Large intestine (tissue), 3 donors: ENCODE measurements at regions not wholly inside any gene's neighbourhood (a gene's known extent, or its start where the extent isn't known, plus 50 kb on each side); places are given as distances from the start of the nearest gene placed in this dataset.
"Not testable (repeated sequence)": the region's sequence is repeated elsewhere in the genome, so short reads cannot be mapped to it uniquely, and the experiment has no call there.

Experiments used
- DNase-seq, 2 donors: peaks; one replicate each; pipeline versions ENCODE4 v3.0.0 to v3.0.0-alpha.2; 2013
- H3K27ac ChIP-seq: one replicate; pipeline ENCODE4 v1.5.1; 2013; ENCODE audit warnings: low read length
- H3K27me3 ChIP-seq: 2 replicates; pipeline ENCODE4 v1.6.1; 2013; ENCODE audit warnings: low read length; ENCODE audit not compliant: control insufficient read depth, insufficient read depth
- H3K36me3 ChIP-seq: 2 replicates; pipeline ENCODE4 v1.6.1; 2013; ENCODE audit warnings: low read length; ENCODE audit not compliant: control insufficient read depth, insufficient read depth
- H3K4me1 ChIP-seq: one replicate; pipeline ENCODE4 v1.6.1; 2013; ENCODE audit warnings: low read length; ENCODE audit not compliant: control insufficient read depth, insufficient read depth
- H3K4me3 ChIP-seq: one replicate; pipeline ENCODE4 v1.5.1; 2013; ENCODE audit warnings: low read length
- H3K9me3 ChIP-seq: one replicate; pipeline ENCODE4 v1.6.1; 2013; ENCODE audit warnings: mild to moderate bottlenecking, low read depth, low read length, moderate library complexity; ENCODE audit not compliant: control insufficient read depth
- WGBS: methylation state at CpG from one replicate; pipeline ENCODE4 v1.1.5; 2013; ENCODE audit warnings: low lambda C conversion rate; ENCODE audit not compliant: insufficient coverage; 5-methylcytosine and 5-hydroxymethylcytosine counted together

DNA sequence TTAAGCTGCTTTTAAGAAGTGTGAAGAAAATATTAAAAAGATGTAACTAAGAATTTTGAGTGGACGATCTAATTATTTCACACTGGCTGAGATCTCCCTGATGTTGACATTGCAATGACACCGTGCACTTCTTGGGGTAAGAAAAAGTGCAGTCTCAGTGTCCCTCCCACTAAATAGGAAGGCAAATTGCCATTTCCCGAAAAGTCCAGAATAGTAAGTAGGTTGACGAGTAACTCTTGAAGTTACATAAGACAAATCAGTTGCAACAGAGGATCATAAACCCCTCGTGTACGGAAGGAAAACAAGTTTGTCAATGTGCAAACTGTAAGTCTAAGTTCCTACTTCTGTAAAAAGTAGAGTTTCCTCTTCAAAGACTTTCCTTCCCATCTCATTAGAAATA, 336.2 kb downstream of the CACNA1B start:
- H3K4me1 ChIP-seq, H3K4me3 ChIP-seq, H3K27ac ChIP-seq, H3K27me3 ChIP-seq, H3K9me3 ChIP-seq, DNase-seq, H3K36me3 ChIP-seq: not testable (repeated sequence)
- WGBS = no CpG with 5 or more reads among the region's 6 CpGs

DNA sequence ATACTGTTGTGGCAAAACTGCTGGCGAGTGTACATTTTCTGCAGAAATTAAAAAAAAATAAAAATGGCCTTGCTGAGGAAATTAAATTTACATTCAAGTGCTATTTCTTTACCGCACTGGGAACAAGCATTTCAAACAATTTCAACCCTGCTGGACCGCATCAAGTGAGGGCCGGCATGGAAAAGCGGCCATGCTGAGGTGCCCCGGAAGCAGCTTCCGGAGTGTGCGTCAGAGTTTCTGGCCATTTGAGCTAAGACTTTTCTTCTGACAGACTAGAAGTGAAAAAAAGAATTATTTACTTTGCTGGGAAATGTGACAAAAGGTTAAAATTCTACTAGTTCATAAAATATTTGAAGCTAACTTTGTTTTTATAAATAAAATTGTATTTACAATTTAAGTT, 337.0 kb downstream of the CACNA1B start:
- not testable (repeated sequence) for H3K4me3 ChIP-seq, H3K27ac ChIP-seq, H3K36me3 ChIP-seq, DNase-seq, H3K27me3 ChIP-seq, H3K9me3 ChIP-seq, H3K4me1 ChIP-seq
- no CpG with 5 or more reads among the region's 8 CpGs for WGBS

DNA sequence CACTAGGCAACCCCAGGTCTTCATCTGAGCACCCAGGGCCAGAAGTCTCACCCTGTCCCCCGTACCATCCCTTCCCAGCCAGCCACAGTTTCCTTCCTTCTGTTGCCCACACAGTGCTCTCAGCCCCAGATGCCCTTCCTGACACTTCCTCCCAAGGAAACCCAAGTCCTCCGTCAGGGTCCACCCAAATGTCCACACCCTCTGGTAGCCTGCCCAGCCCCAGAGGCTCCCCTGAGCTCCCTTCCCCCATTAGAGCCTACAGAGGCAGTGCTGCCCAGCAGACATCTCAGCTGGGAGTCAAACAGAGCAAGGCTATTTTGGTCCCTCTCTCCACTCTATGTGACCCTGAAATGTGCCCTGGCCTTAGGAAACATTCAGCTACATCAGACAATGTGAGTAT, 338.0 kb downstream of the CACNA1B start:
- DNase-seq, H3K4me3 ChIP-seq, H3K9me3 ChIP-seq, H3K27ac ChIP-seq, H3K27me3 ChIP-seq, H3K4me1 ChIP-seq, H3K36me3 ChIP-seq: not testable (repeated sequence)
- no CpG with 5 or more reads among the region's 2 CpGs for WGBS

DNA sequence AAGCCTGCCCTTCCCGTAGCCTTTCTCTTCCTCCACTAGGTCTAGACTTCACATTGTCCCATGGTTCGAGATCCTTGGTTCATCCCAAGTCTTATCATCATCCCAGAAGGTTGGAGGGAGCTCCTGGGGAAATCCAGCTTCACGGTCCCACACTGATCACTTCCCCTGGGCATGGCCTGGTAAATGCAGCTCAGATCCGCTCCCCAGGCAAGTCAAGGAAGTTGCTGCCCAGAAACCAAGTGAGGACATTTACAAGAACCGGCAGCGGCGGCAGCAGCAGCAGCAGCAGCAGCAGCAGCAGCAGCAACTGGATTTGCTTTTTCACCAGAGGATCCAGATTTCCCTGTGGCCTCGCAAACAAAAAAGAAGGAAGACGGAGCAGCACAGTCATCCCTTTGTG, 339.2 kb downstream of the CACNA1B start:
- WGBS = no CpG with 5 or more reads among the region's 9 CpGs
- not testable (repeated sequence) for DNase-seq, H3K4me3 ChIP-seq

DNA sequence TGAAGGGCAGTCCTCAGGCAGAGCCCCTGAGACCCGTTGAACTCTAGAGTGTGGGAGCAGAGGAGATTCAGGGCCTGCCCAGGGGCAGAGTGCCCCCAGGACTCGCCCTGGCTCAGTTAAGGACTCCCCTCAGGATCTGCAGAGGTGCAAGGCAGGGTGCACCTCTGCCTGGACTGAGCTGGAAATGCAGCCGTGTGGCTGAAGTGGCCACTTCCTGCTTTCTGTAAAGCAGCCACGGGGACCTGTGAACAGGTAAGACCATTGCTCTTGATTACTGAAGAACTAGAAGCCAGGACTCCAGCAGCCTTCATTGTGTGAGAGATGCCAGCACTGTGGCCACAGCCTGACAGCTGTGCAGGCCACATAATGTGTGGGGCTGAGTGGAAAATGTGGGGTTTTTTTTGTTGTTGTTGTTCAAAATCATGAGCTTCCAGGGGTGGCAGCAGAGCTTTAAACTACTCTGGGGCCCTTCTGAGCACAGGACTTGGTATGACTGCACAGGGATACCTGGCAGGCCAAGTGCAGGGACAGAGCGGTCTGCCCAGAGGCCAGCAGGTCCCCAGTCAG, 339.8 kb downstream of the CACNA1B start:
- DNase-seq, H3K4me1 ChIP-seq, H3K27ac ChIP-seq, H3K36me3 ChIP-seq, H3K27me3 ChIP-seq, H3K9me3 ChIP-seq, H3K4me3 ChIP-seq: not testable (repeated sequence)
- no CpG with 5 or more reads among the region's 5 CpGs for WGBS

More for the DNA sequence above, 339.2 kb downstream of the CACNA1B start:
- not testable (repeated sequence) for H3K9me3 ChIP-seq, H3K27ac ChIP-seq, H3K36me3 ChIP-seq, H3K27me3 ChIP-seq, H3K4me1 ChIP-seq

DNA sequence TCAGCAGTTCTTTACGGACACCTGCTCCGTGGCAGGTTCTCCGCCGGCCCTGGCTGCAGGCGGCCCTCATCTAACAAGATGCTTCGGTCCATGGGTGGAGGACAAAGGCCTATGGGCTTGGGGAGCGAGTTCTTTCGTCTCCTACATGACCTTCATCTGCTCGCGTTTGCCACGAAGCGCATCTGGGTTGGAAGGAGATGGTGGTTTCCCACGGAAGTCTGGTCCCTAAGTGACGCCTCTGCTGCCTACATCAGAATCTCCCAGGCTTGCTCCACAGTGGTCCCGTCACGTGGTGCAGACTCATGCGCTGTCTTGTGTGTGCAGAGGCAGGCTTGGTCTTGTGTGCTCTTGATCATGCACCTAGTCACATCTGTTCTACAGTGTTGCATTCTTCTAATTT, 341.7 kb downstream of the CACNA1B start:
- H3K4me3 ChIP-seq, H3K27me3 ChIP-seq, H3K9me3 ChIP-seq, H3K36me3 ChIP-seq, H3K27ac ChIP-seq, H3K4me1 ChIP-seq, DNase-seq: not testable (repeated sequence)
- WGBS = no CpG with 5 or more reads among the region's 17 CpGs

DNA sequence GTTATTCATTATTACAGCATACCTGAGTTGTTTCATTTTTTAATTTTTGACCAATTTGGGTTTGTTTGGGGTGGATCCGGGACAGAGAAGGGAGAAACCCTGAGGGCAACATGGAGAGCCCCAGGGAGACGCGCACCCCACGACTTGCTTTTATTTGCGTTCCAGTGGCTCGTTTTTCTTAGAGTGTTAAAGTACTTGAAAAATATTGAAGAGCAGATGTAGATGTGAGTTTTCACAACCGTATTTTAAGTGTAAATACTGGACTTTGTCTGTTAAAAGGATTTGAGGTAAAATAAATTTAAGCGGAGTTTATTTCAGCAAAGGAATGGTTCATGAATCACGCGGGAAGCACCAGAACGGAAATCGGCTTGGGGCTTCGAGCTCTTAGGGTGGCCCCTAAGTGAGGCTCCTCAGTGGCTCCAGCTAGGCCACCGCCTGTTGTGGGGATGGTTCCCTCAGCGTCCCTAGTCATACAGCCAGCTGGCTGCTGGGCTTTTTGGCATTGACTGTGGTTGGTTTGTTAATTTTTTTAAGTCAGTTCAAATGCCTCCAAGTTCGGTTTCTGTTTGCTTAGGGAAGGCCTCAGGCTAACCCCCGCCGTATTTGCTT, 344.0 kb downstream of the CACNA1B start:
- not testable (repeated sequence) for DNase-seq, H3K4me3 ChIP-seq, H3K4me1 ChIP-seq, H3K36me3 ChIP-seq, H3K27me3 ChIP-seq, H3K27ac ChIP-seq, H3K9me3 ChIP-seq
- WGBS = no CpG with 5 or more reads among the region's 18 CpGs

DNA sequence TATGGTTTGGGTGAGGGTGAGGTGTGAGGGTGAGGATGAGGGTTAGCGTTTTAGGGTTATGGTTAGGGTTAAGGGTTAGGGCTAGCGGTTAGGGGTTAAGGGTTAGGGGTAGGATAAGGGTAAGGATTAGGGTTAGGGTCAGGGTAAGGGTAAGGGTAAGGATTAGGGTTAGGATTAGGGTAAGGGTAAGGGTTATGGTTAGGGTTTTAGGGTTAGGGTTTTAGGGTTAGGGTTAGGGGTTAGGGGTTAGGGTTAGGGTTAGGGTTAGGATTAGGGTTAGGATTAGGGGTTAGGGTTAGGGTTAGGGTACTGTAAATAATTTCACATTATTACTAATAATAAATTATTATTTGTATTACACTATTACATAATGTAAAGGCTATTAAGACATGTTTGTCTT, 359.5 kb downstream of the CACNA1B start:
- H3K27ac ChIP-seq, H3K4me1 ChIP-seq, H3K9me3 ChIP-seq, H3K36me3 ChIP-seq, H3K4me3 ChIP-seq, H3K27me3 ChIP-seq, DNase-seq: not testable (repeated sequence)
- no CpG with 5 or more reads among the region's 2 CpGs for WGBS

DNA sequence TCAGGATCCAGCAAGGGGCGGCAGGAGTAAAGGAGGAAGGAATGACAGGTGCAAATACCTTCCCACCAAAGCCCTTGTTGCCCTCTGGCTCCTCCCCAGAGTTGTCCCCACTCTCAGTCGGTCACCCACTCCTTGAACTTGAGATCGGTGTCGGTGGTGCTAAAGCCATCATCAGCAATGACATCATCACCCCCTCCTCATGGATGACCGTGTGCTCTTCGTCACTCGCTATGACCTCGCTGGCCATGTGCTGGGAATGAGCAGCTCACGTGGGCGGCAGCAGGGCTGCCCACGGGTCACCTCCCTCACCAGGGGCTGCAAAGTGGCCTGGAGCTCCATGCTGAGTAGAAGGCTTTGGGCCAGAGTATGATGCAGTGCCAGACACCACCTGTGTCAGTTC, 405.3 kb downstream of the CACNA1B start:
- H3K27ac ChIP-seq, H3K4me1 ChIP-seq, H3K36me3 ChIP-seq, H3K9me3 ChIP-seq, DNase-seq, H3K27me3 ChIP-seq, H3K4me3 ChIP-seq: not testable (repeated sequence)
- WGBS = no CpG with 5 or more reads among the region's 11 CpGs
